HepG2 (cell line): ENCODE measurements at regions not wholly inside any gene's neighbourhood (a gene's known extent, or its start where the extent isn't known, plus 50 kb on each side); places are given as distances from the start of the nearest gene placed in this dataset.

ENCODE experiments used
- ATAC-seq: fragments of 200-7000 bp; cut with Tn5 transposase; 3 replicates; pipeline ENCODE4 v1.9.1; 2020; ENCODE audit warnings: mild to moderate bottlenecking, moderate library complexity
- BruUV-seq: library from RNA; stranded (reverse); fragments of 400-500 nt; replicated peaks from 2 replicates; lab custom pipeline; 2021; lab: Mats Ljungman, UMichigan
- CTCF ChIA-PET: fragments of 300-600 bp; formaldehyde crosslinking; extraction: SDS; loops from one replicate; lab custom pipeline; 2021; ENCODE audit warnings: low total read pairs, inconsistent platforms, low intra/inter-chr PET ratio; lab: Yijun Ruan, JAX
- POLR2A ChIA-PET: fragments of 350-600 bp; sonication (Branson Sonifier 250); formaldehyde crosslinking; loops from one replicate; lab custom pipeline; 2020; ENCODE audit warnings: antibody characterized with exemption, inconsistent platforms; lab: Yijun Ruan, JAX
- DNase-seq: peaks from one replicate; pipeline ENCODE4 v3.0.0-alpha.2; 2015; ENCODE audit warnings: low spot score
- FAIRE-seq: peaks from 3 replicates; lab custom pipeline; 2011; peaks lifted over from hg19 to GRCh38; lab: Jason Lieb, UNC
- H2AFZ ChIP-seq: one replicate; pipeline ENCODE4 v1.6.1; 2011; ENCODE audit warnings: low read length, inconsistent platforms
- H3K27ac ChIP-seq: fragments of 300-600 bp; 3 replicates; pipeline ENCODE4 v1.8.0; 2011; ENCODE audit warnings: mixed run types, mild to moderate bottlenecking, mixed read lengths, low read length, inconsistent platforms; ENCODE audit not compliant: insufficient read depth; ENCODE audit errors: extremely low read length
- H3K27me3 ChIP-seq, 2 experiments: fragments of 200-600 bp in 1 of 2; 2 replicates in 1 of 2; 3 replicates in 1 of 2; pipeline versions ENCODE4 v1.6.0 to v1.8.0; 2011; ENCODE audit warnings: low read length in 2 of 2, mild to moderate bottlenecking in 2 of 2, moderate library complexity in 2 of 2, inconsistent platforms in 1 of 2; ENCODE audit not compliant: insufficient read depth in 2 of 2, control insufficient read depth in 1 of 2
- H3K36me3 ChIP-seq, 2 experiments: fragments of 200-600 bp in 1 of 2; replicated peaks in 1 of 2; 2 replicates in 1 of 2; 3 replicates in 1 of 2; pipeline versions ENCODE4 v1.5.1 to v1.8.0; 2011; ENCODE audit warnings: low read length in 2 of 2, inconsistent platforms in 1 of 2; ENCODE audit not compliant: insufficient read depth in 2 of 2, control insufficient read depth in 1 of 2
- H3K4me1 ChIP-seq: 2 replicates; pipeline ENCODE4 v1.5.1; 2012; ENCODE audit warnings: low read length, inconsistent platforms; ENCODE audit not compliant: insufficient read depth
- H3K4me2 ChIP-seq: 2 replicates; pipeline ENCODE4 v1.6.0; 2011; ENCODE audit warnings: low read depth, low read length, inconsistent platforms
- H3K4me3 ChIP-seq, 3 experiments: fragments of 200-600 bp in 1 of 3; sonication (generic), shearing (Covaris generic) in 1 of 3; replicated peaks in 1 of 3; 2 replicates each; pipeline ENCODE4 v1.5.1; 2011 to 2016; ENCODE audit warnings: low read length in 3 of 3, inconsistent platforms in 2 of 3, low read depth in 2 of 3, mild to moderate bottlenecking in 2 of 3, control low read depth in 1 of 3, mixed read lengths in 1 of 3; ENCODE audit not compliant: insufficient read depth in 1 of 3
- H3K79me2 ChIP-seq: one replicate; pipeline ENCODE4 v1.6.1; 2011; ENCODE audit warnings: low read length, inconsistent platforms; ENCODE audit not compliant: insufficient read depth
- H3K9ac ChIP-seq: 2 replicates; pipeline ENCODE4 v1.6.0; 2011; ENCODE audit warnings: mild to moderate bottlenecking, low read depth, low read length, inconsistent platforms; ENCODE audit not compliant: insufficient read depth
- H3K9me3 ChIP-seq: 2 replicates; pipeline ENCODE4 v1.5.1; 2012; ENCODE audit warnings: mild to moderate bottlenecking, low read length
- H4K20me1 ChIP-seq: 2 replicates; pipeline ENCODE4 v1.6.0; 2011; ENCODE audit warnings: inconsistent platforms, mild to moderate bottlenecking, low read length, moderate library complexity; ENCODE audit not compliant: insufficient read depth
- AHR ChIP-seq: IDR thresholded peaks from 2 replicates; pipeline ENCODE4 v1.6.1; 2018; ENCODE audit warnings: missing genetic modification reagents, missing compliant biosample characterization
- ATF7 ChIP-seq, 2 experiments: fragments of 450-650 bp in 1 of 2; sonication (generic) in 1 of 2; formaldehyde crosslinking in 1 of 2; IDR thresholded peaks; 2 replicates each; pipeline versions ENCODE4 v1.4.0 to v1.6.1; 2016 to 2020; ENCODE audit warnings: antibody characterized with exemption in 1 of 2, mild to moderate bottlenecking in 1 of 2, missing genetic modification reagents in 1 of 2
- CENPX ChIP-seq: sonication (generic); formaldehyde crosslinking; IDR thresholded peaks from 2 replicates; pipeline ENCODE4 v1.9.0; 2021; ENCODE audit warnings: mild to moderate bottlenecking, missing genetic modification reagents, moderate library complexity
- HMG20A ChIP-seq: IDR thresholded peaks from 2 replicates; pipeline ENCODE4 v1.6.1; 2016; ENCODE audit warnings: borderline replicate concordance
- KLF6 ChIP-seq: IDR thresholded peaks from 2 replicates; pipeline ENCODE4 v1.8.0; 2016; ENCODE audit warnings: missing biosample characterization, missing genetic modification reagents
- MAFF ChIP-seq: IDR thresholded peaks from 2 replicates; pipeline ENCODE4 v1.6.1; 2011; ENCODE audit warnings: low read depth, low read length, improper control_type of control experiment
- MAFK ChIP-seq, 2 experiments: IDR thresholded peaks in 1 of 2; conservative IDR thresholded peaks in 1 of 2; 2 replicates each; pipeline ENCODE4 v1.6.1; 2011; ENCODE audit warnings: improper control_type of control experiment in 2 of 2, low read length in 2 of 2
- POLR2AphosphoS5 ChIP-seq: IDR thresholded peaks from 2 replicates; pipeline ENCODE4 v1.6.1; 2012; ENCODE audit warnings: low read depth, low read length
- YEATS4 ChIP-seq: sonication (generic); formaldehyde crosslinking; IDR thresholded peaks from 2 replicates; pipeline ENCODE4 v1.4.0; 2020; ENCODE audit warnings: missing genetic modification reagents, borderline replicate concordance
- ZBTB7A ChIP-seq: sonication (generic); formaldehyde crosslinking; IDR thresholded peaks from 2 replicates; pipeline ENCODE4 v1.8.0; 2022; ENCODE audit warnings: mild to moderate bottlenecking, missing genetic modification reagents
- ZNF30 ChIP-seq: sonication (generic); formaldehyde crosslinking; IDR thresholded peaks from 2 replicates; pipeline ENCODE4 v1.5.0; 2020; ENCODE audit warnings: mild to moderate bottlenecking, missing genetic modification reagents
- ZNF792 ChIP-seq: IDR thresholded peaks from 2 replicates; pipeline ENCODE4 v1.6.1; 2016
- WGBS: methylation state at CpG from one replicate; pipeline ENCODE4 v1.1.6; 2017; ENCODE audit warnings: low lambda C conversion rate; 5-methylcytosine and 5-hydroxymethylcytosine counted together
- in situ Hi-C: cut with HindIII; loops from 2 replicates; pipeline ENCODE4 v1.10.0; 2017; ENCODE audit warnings: low pct_unique_long_range_greater_than_20kb; ENCODE audit not compliant: extremely low pct_ligation_motif_present
- intact Hi-C: fragments of 100-400 bp; cut with micrococcal nuclease; formaldehyde crosslinking; loops from one replicate; pipeline ENCODE4 v1.10.0; 2022; ENCODE audit not compliant: unreplicated experiment
- TF ChIP-seq, protein P1 (sequence below): sonication (generic); formaldehyde crosslinking; IDR thresholded peaks from 2 replicates; pipeline ENCODE4 v1.5.1; 2020; ENCODE audit warnings: mild to moderate bottlenecking, missing genetic modification reagents, borderline replicate concordance

DNA sequence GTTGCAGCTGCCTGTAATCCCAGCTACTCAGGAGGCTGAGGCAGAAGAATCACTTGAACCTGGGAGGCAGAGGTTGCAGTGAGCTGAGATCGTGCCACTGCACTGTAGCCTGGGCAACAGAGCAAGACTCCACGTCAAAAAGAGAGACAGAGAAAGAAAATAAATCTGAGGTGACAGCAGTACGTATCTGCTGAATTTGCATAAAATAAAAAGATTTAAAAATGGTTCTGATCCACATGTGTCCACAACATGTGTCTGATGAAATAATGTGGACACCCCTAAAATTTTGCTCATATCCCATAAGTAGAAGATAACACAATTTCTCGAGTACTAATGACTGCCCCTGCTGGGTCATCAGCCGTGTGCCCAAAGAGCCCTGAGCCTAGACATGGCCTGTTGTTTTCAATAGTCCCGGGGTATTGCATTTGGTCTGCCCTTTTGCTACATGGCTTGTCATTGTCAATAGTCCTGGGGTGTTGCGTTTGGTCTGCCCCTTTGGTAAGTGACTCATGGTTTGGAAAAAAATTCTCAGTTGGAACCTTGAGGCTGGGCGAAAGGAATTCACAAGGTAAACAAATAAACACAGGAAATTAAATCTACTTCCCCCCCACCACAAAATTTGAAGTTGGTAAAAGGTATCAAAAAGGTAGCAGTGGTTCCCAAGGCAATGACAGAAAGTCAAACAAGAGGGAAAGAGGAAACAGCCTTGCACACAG lies 434.6 kb upstream of the MAF start:
- 35% methylated on average over 8 of the region's 8 CpGs for WGBS
- H3K27ac ChIP-seq, result no peak overlapping the region
- no peak overlapping the region for H2AFZ ChIP-seq
- FAIRE-seq (no peak), DNase-seq (no peak), ATAC-seq (no peak)
- in situ Hi-C loops, result no loop called here
- POLR2A ChIA-PET, result no interaction called here
- no peaks in the 10 kb centered on the region for H3K27me3 ChIP-seq
- TF ChIP-seq MAFF (peak; percentile 78), MAFK (conservative IDR thresholded peaks at IDR 0.05 in 1 of 2, IDR thresholded peaks at IDR 0.05 in 1 of 2; ENCODE audit: low read length in 2 of 2) (peak; percentile 70 to 81), ZNF30 (CRISPR knock-in tag) (no peak)
- TF ChIP-seq, all 625 proteins: peak for 2
- H3K4me2 ChIP-seq, result no peak overlapping the region
- no TSS peak for BruUV-seq
- H4K20me1 ChIP-seq, result no peaks in the 10 kb centered on the region
- intact Hi-C loops, result no loop called here
- no peak overlapping the region for H3K4me3 ChIP-seq
- H3K36me3 ChIP-seq, result no peaks in the 10 kb centered on the region
- CTCF ChIA-PET, result no interaction called here
- no peaks in the 10 kb centered on the region for H3K79me2 ChIP-seq
- no peaks in the 10 kb centered on the region for H3K4me1 ChIP-seq
- no peak overlapping the region for H3K9ac ChIP-seq
- H3K9me3 ChIP-seq, result no peaks in the 10 kb centered on the region

DNA sequence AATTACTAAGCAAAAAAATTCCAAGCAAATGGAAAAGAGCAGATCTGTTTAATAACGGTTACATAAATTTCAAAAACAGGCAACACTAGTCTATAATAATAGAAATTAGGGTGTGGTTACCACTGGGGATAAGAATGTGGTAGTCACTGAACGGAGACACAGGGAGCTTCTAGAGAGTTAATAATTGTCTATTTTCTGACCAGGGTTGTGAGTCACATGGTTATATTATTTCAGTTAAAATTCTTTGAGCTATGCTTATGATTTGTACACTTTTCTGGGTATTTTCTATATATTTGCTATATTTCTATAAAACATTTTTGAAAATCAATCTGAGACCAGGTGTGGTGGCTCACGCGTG lies 433.9 kb upstream of the MAF start:
- intact Hi-C loops, result no loop called here
- TF ChIP-seq ATF7 (IDR thresholded peaks at IDR 0.05) (no peak), ATF7 (CRISPR knock-in tag; IDR thresholded peaks at IDR 0.05) (no peak), KLF6 (CRISPR knock-in tag) (no peak), AHR (no peak), ZBTB7A (no peak), POLR2AphosphoS5 (no peak), ZNF792 (no peak), CENPX (no peak), HMG20A (no peak), YEATS4 (CRISPR knock-in tag) (no peak)
- TF ChIP-seq, protein P1, sequence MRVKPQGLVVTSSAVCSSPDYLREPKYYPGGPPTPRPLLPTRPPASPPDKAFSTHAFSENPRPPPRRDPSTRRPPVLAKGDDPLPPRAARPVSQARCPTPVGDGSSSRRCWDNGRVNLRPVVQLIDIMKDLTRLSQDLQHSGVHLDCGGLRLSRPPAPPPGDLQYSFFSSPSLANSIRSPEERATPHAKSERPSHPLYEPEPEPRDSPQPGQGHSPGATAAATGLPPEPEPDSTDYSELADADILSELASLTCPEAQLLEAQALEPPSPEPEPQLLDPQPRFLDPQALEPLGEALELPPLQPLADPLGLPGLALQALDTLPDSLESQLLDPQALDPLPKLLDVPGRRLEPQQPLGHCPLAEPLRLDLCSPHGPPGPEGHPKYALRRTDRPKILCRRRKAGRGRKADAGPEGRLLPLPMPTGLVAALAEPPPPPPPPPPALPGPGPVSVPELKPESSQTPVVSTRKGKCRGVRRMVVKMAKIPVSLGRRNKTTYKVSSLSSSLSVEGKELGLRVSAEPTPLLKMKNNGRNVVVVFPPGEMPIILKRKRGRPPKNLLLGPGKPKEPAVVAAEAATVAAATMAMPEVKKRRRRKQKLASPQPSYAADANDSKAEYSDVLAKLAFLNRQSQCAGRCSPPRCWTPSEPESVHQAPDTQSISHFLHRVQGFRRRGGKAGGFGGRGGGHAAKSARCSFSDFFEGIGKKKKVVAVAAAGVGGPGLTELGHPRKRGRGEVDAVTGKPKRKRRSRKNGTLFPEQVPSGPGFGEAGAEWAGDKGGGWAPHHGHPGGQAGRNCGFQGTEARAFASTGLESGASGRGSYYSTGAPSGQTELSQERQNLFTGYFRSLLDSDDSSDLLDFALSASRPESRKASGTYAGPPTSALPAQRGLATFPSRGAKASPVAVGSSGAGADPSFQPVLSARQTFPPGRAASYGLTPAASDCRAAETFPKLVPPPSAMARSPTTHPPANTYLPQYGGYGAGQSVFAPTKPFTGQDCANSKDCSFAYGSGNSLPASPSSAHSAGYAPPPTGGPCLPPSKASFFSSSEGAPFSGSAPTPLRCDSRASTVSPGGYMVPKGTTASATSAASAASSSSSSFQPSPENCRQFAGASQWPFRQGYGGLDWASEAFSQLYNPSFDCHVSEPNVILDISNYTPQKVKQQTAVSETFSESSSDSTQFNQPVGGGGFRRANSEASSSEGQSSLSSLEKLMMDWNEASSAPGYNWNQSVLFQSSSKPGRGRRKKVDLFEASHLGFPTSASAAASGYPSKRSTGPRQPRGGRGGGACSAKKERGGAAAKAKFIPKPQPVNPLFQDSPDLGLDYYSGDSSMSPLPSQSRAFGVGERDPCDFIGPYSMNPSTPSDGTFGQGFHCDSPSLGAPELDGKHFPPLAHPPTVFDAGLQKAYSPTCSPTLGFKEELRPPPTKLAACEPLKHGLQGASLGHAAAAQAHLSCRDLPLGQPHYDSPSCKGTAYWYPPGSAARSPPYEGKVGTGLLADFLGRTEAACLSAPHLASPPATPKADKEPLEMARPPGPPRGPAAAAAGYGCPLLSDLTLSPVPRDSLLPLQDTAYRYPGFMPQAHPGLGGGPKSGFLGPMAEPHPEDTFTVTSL (CRISPR knock-in tag), result no peak

More for the DNA sequence above, 433.9 kb upstream of the MAF start:
- DNase-seq (no peak), FAIRE-seq (no peak), ATAC-seq (no peak)
- no peak overlapping the region for H3K4me2 ChIP-seq
- no peaks in the 10 kb centered on the region for H3K9me3 ChIP-seq
- no peaks in the 10 kb centered on the region for H4K20me1 ChIP-seq
- POLR2A ChIA-PET, result no interaction called here
- no peak overlapping the region for H3K27ac ChIP-seq
- no TSS peak for BruUV-seq
- no peak overlapping the region for H3K9ac ChIP-seq
- no peak overlapping the region for H3K4me3 ChIP-seq
- in situ Hi-C loops, result no loop called here
- H3K4me1 ChIP-seq, result no peaks in the 10 kb centered on the region
- CTCF ChIA-PET, result no interaction called here
- 58% methylated on average over 4 of the region's 4 CpGs for WGBS
- H3K36me3 ChIP-seq, result no peaks in the 10 kb centered on the region
- no peak overlapping the region for H2AFZ ChIP-seq
- no peaks in the 10 kb centered on the region for H3K27me3 ChIP-seq
- H3K79me2 ChIP-seq, result no peaks in the 10 kb centered on the region
